Left lobe of liver (tissue), 2 donors: ENCODE measurements at regions not wholly inside any gene's neighbourhood (a gene's known extent, or its start where the extent isn't known, plus 50 kb on each side); places are given as distances from the start of the nearest gene placed in this dataset.
"Not testable (repeated sequence)": the region's sequence is repeated elsewhere in the genome, so short reads cannot be mapped to it uniquely, and the experiment has no call there.

ENCODE experiments used
- ATAC-seq: fragments of 200-7000 bp; cut with Tn5 transposase; one replicate; pipeline ENCODE4 v1.9.1; 2020; ENCODE audit warnings: mild to moderate bottlenecking, moderate library complexity
- DNase-seq: peaks from one replicate; pipeline ENCODE4 v3.0.0-alpha.2; 2020; ENCODE audit warnings: low spot score
- donor health status: DM: no; HTN: no; CAD: no; lungs with moderate emphysema.
- donor health status: DM: no; HTN: yes; CAD: no.

DNA sequence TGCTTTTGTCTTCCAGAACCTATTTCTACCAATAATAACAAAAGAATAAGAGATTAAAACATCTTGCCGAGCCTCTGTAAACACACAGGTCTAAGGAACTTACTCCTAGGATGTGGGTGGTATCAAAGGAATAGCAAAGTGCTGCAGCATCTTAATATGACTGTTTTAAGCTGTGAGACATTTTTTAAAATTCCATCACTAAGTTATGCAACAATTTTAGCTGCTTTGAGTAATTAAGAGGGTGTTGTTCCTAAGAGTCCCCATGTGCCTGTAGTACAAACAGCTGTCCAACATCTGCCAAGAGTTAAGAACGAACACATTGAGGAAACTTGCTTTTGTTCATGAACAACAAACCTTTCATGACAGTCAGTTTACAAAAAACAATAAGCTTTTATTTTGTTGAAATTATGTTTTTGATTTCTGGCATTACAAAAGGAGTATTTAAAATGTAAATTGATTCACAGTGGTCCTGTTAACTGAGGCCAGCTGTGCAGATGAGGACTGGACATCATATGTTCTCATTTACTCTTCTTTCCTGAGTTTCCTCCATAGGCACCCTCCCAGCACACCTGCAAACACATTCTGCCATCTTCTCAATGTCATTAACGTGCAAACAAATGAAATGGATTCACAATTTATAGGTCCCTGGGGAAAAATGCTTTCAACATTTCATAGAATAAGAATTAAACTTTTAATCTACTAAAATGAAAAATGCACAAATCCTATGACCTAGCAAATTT is 337.3 kb upstream of the ARHGEF26 start:
- ATAC-seq (no peak), DNase-seq (no peak)

DNA sequence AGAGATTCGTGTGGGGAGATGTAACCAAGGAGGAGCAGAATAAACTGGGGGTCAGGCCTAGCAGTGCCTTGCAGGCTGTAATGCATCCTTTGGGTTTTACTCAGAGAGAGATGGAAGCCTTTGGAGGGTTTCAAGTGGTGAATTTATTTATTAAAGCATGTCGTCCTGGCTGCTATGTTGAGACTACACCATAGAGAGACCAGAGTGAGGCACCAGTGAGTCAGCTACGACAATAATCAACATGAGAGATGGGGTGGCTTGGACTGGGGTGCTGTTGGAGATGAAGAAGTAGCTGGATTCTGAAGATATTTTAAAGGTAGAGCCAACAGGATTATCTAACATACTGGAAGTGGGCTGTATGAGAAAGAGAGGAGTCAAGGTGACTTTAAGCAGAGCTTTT is 335.3 kb upstream of the ARHGEF26 start:
- DNase-seq (no peak), ATAC-seq (no peak)

DNA sequence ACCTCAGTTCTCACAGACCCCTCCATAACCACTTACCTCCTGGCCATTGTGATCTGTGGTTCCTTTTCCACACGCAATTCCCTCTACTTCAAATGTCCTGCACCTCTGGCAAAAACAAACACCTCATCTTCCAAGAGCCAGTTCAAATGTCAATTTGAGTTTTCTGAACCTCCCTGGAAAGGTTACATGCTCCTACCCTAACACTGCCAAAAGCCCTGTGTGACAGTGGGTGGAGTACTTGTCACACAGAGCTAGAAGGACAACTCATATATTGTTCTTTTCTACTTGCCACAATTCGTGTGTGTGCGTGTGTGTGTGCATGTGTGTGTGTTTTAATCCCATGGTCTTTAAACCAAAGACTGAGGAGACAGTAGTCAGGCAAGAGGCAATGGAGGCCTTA is 331.8 kb upstream of the ARHGEF26 start:
- ATAC-seq (peak; percentile 58), DNase-seq (no peak)

DNA sequence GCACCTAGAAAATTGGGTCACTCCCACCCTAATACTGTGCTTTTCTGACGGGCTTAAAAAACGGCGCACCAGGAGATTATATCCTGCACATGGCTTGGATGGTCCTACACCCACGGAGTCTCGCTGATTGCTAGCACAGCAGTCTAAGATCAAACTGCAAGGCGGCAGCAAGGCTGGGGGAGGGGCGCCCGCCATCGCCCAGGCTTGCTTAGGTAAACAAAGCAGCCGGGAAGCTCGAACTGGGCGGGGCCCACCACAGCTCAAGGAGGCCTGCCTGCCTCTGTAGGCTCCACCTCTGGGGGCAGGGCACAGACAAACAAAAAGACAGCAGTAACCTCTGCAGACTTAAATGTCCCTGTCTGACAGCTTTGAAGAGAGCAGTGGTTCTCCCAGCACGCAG is 324.1 kb upstream of the ARHGEF26 start:
- not testable (repeated sequence) for ATAC-seq, DNase-seq

DNA sequence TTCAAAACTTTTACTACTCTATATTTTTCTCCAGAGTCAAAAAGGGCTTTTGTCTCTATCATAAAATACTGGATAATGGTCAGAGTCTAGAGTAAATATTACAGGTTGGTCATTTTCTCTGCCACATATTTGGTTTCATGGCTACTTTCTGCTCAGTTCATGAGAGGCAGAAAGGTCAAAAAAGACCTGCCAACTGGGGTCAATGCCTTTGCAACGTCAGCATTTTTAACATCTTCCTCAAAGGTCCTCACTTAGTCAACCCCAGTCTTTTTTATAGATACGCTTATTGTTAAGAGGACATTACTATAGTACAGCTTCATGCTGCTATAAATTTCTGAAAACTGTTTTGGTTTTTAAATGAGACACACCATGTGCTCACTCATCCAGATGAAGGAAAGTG is 312.1 kb upstream of the ARHGEF26 start:
- ATAC-seq: no peak

DNA sequence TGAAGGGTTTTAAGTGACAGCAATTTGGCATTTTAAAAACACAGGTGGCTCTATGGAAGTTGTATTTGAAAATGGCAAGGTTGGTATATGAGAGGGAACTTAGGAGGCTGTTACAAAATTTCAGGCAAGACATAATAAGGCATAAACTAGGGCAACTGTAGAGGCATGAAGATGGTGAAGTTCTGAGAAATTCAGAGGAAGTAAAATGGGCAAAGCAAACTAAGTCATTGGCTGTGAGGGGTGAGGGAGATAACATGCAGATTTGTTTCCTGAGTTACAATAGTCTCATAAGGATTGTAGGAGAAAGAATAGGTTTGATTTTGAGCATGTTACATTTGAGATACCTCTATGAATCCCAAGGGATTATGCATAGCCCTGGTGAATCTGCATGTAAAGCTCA is 302.9 kb upstream of the ARHGEF26 start:
- ATAC-seq: no peak
- DNase-seq: no peak

More for the DNA sequence above, 312.1 kb upstream of the ARHGEF26 start:
- no peak for DNase-seq

DNA sequence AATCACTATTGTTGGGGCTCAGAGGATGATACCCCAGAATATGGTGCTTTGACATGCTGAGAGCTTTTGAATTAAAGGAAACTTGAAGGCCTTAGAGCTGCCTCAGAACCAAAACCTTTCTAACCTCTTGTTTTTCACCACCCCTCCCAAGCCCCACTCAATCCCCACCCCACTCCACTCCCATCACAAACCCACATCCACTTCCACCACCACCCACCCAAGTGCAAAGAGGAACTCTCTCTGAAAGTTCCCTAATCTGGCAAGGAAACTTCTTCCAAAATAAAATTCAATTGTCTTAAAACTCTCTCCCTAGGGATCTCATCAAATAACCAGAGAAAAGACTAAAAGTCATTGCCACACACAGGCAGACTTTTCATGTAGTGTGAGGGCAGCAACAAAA is 301.2 kb upstream of the ARHGEF26 start:
- ATAC-seq (no peak), DNase-seq (no peak)

DNA sequence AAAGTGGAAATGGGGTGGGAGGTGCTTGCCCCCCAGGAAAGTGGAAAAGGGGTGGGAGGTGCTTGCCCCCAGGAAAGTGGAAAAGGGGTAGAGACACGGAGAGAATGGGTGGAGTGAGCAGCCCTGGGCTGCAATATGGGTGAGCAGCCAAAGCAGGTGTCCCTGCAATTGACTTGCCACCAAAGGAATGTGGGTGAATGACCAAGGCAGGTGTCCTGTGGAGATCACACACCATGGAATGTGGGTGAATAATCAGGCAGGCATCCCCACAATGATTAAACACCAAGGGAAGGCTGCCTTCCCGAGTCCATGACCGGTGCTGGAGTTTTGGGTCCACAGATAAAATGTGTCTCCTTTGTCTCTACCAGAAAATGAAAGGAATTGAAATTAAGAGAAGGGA is 292.8 kb upstream of the ARHGEF26 start:
- DNase-seq, ATAC-seq: not testable (repeated sequence)

DNA sequence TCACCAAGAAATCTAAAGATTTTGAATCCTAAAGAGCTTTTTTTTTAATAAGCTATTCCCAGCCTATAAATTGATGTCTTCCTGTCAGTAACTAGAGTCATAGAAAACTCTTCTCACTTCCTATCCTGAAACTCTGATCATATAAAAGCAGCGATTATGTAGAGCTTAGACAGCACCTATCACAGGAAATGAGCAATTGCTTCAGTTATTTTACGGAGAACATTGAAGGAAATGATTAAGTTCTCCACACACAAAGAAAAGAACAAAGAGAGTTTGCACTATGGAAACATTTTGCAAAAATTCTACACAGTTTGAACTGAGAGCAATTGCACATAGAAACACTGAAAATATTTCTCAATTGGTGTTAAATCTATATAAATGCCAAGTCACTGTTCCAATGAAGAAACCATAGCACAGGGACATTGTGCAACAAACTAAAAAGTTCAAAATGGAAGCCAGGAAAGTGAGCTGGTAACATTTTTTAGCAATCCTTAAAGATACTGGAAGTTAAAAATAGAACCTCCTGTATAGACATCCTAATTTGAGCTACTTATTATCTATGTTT is 291.5 kb upstream of the ARHGEF26 start:
- DNase-seq (no peak), ATAC-seq (no peak)

DNA sequence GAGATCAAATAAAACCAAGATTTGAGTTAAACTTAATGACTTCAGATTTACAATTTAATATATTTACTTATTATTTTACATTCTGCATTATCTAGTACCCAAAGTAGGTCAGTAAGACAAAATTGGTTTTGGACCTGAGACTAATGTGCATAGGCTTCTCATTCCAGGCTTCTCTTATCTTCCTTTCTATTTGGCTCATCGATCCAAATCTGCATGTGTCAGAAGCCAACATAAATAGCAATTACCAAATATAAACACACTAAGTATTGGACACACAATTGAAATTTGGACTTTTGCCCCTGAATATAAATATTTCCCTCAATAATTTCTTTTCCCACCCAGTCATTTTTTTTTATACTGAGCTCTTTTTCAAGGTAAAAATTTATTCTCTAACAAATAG is 290.6 kb upstream of the ARHGEF26 start:
- ATAC-seq (peak; percentile 80), DNase-seq (no peak)

DNA sequence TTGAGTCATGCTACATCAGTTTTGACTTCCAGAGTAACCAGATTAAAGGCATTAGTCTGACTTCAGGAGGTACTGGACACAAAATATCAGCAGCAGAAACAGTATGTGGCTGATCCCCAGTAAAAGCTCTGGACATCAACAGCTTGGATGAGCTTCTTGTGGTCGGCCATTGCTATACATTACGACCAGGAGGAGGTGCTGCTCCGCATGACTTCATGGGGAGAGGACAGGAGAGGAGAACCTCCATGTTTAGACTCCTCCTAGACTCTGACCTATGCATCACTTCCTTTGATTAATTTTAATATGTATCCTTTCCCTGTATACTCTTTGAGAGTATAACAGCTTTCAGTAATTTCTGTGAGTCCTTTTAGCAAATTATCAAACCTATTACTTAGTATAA is 285.6 kb upstream of the ARHGEF26 start:
- DNase-seq (no peak), ATAC-seq (no peak)

DNA sequence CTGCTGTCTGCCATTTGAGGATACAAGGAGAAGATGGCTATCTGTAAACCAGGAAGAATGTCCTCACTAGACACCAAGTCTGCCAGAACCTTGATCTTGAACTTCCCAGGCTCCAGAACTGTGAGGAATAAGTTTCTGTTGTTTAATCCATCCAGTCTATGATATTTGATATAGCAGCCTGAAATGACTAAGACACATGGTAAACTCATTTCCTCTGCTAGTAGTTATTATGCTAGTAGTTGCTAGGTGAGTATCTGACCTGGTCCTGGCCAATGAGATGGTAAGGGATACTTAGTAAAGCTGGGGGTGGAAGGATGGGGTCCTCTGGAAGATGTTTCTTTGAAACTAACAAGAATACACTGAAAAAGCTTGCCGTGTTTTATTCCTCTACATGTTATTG is 280.7 kb upstream of the ARHGEF26 start:
- DNase-seq (no peak), ATAC-seq (no peak)

DNA sequence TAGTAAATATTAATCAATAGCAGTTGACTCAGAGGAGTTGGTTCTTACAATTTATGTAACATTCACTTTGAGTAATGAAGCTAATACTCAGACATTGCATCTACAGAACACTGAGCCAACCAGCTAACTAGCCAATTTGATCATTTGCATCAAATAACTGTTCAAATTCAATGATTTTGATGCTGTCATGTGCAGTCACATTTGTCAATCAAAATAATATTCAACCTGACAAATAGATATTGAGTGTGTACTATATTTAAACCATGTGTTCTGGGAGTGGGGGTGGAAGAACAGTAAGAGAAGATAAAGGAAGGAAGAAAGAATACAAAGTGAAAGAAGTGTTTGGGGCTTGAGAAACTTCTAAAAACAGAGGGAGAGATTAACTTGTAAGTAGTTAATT is 277.2 kb upstream of the ARHGEF26 start:
- no peak for ATAC-seq

DNA sequence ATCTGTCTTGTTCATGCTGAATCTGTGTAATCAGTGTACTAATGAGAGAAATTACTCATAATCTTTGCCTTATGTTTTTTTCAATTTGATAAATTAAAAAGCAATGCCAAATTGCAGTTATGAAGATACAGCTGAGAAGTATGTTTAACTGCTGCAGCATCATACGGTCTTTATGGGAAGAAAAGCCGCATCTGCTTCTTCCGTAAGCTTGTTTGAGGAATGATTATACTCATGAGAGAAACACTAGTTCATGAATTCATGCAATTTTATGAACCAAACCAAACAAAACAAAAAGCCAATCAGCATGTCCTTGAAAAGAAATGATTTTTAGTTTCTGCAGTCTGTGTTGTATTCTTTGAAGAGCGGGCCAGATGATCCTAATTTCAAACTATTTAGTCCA is 275.9 kb upstream of the ARHGEF26 start:
- DNase-seq (no peak), ATAC-seq (no peak)

More for the DNA sequence above, 277.2 kb upstream of the ARHGEF26 start:
- no peak for DNase-seq

DNA sequence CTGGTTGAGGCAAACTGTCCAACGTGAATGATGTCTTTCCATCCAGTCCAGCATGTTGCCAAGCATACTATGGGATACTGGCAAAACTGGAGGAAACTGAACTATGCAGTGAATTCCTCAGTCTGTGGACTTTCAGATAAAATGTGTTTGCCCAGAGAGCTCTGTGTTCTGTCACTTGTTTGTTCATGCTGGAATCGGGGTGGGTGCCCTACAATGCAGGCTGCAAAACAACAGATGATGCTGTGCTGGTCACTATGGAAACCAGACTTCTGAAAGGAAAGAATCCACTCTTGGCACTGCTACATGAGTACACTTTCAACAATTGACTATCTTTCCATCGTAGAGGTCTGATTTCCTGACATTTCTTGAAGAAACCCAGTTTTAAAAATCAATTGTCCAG is 272.5 kb upstream of the ARHGEF26 start:
- ATAC-seq: no peak
- no peak for DNase-seq

DNA sequence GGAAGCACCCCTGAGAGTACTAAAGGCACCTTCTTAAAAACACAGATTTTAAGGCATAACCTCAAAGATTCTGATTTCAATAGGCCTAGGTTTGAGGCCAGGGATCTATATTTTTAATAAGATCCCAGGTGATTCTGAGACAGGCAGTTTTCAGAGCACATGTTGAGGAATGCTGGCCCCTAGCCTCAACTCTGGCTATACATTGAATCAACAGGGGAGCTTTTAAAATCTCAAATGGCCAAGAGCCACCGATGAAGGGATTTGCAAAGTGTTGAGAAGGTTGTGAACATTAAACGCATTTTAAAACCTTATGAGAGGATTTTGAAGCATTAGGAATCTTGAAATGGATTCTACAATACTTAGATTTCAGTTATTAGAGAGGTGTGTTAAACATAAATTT is 268.8 kb upstream of the ARHGEF26 start:
- DNase-seq (no peak), ATAC-seq (no peak)

DNA sequence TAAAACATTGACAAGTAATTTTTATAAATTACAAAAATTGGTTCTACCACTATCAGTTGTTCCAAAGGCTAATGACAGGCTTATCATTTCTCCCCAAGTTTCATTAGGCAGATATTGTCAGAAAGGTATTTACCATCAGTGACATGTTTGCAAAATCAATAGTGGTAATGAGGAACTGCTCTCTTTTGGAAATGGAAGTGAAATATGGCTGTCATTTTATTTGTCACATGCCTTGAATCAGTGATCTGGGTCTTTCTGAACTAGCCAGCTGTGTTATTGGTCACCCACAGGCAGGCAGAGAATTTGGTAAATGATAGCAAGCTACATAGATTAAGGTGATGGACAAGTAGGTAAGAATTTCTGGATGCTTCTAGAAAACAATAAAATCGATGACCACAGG is 268.0 kb upstream of the ARHGEF26 start:
- ATAC-seq (no peak), DNase-seq (no peak)

DNA sequence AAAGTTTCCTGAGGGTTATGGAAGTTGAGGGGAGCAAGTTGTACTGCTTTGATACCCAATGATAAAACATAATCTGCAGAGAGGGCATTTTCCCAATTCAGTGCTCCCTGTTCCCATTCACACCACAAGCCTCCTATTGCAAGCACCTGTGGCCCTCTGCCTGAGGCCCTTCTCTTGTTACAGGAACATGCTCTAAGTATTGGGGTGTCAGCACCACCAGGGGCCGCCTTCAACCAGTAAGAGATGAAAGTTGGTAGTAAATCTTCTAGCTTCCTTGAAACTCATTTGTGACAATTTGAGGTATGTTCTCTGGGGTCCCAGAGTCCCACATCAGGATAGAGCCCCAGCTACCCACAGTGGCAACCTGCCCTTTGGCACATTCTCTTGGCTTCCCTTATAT is 265.4 kb upstream of the ARHGEF26 start:
- ATAC-seq (no peak), DNase-seq (no peak)

DNA sequence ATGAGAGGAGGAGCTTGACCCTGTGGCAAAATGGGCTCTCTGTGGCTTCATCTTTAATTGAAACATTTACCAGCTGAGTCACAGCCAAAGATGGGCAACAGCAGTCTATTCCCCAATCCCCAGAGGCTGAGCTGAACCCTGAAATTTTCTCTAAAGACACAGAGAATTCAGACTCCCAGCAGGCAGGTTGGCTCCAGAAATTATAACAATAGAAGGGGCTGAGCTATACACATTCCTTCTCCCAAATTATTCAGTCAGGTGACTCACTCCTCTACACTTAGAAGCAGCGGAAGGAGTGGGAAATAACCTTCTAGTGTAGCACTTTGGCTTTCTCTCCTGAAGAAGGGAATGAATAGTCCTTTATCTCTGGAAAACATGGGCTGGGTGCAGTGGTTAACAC is 264.3 kb upstream of the ARHGEF26 start:
- ATAC-seq (no peak), DNase-seq (no peak)

DNA sequence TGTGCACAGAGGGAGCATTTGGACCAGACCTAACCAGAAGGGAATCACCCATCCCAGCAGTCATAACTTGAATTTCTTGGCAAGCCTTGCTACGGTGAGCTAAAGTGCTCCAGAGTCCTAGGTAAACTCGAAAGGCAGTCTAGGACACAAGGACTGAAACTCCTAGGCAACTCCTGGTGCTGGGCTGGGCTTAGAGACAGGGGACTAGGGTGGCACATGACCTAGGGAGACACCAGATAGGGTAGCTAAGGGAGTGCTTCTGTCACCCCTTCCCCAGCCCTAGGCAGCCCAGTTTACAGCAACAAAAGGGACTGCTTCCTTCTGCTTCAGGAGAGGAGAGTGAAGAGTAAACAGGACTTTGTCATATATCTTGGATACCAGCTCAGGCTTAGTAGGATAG is 256.4 kb upstream of the ARHGEF26 start:
- ATAC-seq (no peak), DNase-seq (no peak)

DNA sequence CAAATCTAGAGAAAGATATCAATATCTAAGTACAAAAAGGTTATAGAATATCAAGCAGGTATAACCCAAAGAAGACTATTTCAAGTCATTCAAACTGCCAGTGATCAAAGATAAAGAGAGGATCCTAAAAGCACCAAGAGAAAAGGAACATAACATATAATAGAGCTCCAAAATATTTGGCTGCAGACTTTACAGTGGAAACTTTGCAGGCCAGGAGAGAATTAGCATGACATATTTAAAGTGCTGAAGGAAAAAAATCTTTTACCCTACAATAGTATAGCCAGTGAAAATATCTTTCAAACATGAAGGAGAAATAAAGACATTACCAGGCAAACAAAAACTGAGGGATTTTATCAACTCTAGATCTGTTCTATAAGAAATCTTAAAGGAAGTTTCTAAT is 254.3 kb upstream of the ARHGEF26 start:
- ATAC-seq: no peak
- DNase-seq: no peak

DNA sequence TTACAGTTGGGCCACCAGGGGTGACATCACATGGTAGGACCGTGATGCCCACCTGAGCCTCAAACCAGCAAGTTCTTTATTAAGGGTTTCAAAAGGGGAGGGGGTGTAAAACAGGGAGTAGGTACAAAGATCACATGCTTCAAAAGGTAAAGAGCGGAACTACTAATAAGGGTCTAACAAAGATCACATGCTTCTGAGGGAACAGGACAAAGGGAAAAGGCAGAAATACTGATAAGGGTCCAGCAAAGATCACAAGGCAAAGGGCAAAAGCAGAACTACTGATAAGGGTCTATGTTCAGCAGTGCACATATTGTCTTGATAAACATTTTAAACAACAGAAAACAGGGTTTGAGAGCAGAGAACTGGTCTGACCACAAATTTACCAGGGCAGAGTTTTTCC is 246.8 kb upstream of the ARHGEF26 start:
- DNase-seq, ATAC-seq: not testable (repeated sequence)

DNA sequence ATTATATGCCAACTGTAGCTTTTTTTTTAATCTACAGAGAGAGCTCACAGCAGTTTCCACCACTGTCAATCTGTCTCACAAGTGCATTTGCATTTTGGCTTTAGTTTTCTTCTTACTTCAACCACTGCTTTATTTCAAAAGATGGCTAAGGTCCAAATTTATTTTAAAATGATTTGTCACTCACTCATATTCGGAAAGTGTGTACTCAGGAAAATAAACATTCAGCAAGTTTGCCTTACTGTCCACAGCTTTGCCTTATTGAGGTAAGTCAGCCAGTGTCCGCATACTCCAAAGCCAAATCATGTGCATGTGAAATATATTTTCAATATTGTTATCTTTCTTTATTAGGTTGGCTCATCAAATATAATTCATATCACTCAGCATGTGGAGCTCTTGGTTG is 240.7 kb upstream of the ARHGEF26 start:
- DNase-seq (no peak), ATAC-seq (no peak)
